ENCODE measurements at regions not wholly inside any gene's neighbourhood (a gene's known extent, or its start where the extent isn't known, plus 50 kb on each side); places are given as distances from the start of the nearest gene placed in this dataset.

GRCh38 chr2:129794116-129794515 is 185.3 kb upstream of the RAB6C start:
- TF ChIP-seq CTCF (conservative IDR thresholded peaks at IDR 0.05; ENCODE audit: low read depth, low read length), result no peak
- H3K4me3 ChIP-seq (ENCODE audit: low read depth, low read length), result no peak overlapping the region
- no peak for DNase-seq (ENCODE audit: low read depth)

GRCh38 chr2:129794540-129794939 is 184.9 kb upstream of the RAB6C start:
- H3K4me3 ChIP-seq (ENCODE audit: low read depth, low read length), result no peak overlapping the region
- no peak for DNase-seq (ENCODE audit: low read depth)
- TF ChIP-seq CTCF (conservative IDR thresholded peaks at IDR 0.05; ENCODE audit: low read depth, low read length), result no peak

- no peak overlapping the region for H3K4me3 ChIP-seq (ENCODE audit: low read depth, low read length)
- DNase-seq (ENCODE audit: low read depth), result no peak
- TF ChIP-seq CTCF (conservative IDR thresholded peaks at IDR 0.05; ENCODE audit: low read depth, low read length), result no peak
Measured at GRCh38 chr2:129796225-129796624, 183.2 kb upstream of the RAB6C start.

GRCh38 chr2:129796801-129797488 is 182.5 kb upstream of the RAB6C start:
- no peak for TF ChIP-seq CTCF (conservative IDR thresholded peaks at IDR 0.05; ENCODE audit: low read depth, low read length)
- DNase-seq (ENCODE audit: low read depth), result no peak
- no peak overlapping the region for H3K4me3 ChIP-seq (ENCODE audit: low read depth, low read length)

GRCh38 chr2:129797489-129798300 is 181.8 kb upstream of the RAB6C start:
- DNase-seq (ENCODE audit: low read depth), result no peak
- no peak overlapping the region for H3K4me3 ChIP-seq (ENCODE audit: low read depth, low read length)
- no peak for TF ChIP-seq CTCF (conservative IDR thresholded peaks at IDR 0.05; ENCODE audit: low read depth, low read length)

GRCh38 chr2:129798301-129798581 is 181.2 kb upstream of the RAB6C start:
- no peak for TF ChIP-seq CTCF (conservative IDR thresholded peaks at IDR 0.05; ENCODE audit: low read depth, low read length)
- DNase-seq (ENCODE audit: low read depth), result no peak
- no peak overlapping the region for H3K4me3 ChIP-seq (ENCODE audit: low read depth, low read length)

- no peak for TF ChIP-seq CTCF (conservative IDR thresholded peaks at IDR 0.05; ENCODE audit: low read depth, low read length)
- no peak for DNase-seq (ENCODE audit: low read depth)
- H3K4me3 ChIP-seq (ENCODE audit: low read depth, low read length), result no peak overlapping the region
Measured at GRCh38 chr2:129798626-129799025, 180.8 kb upstream of the RAB6C start.

Measured in choroid plexus epithelial cell (primary cell).